ENCODE measurements at regions not wholly inside any gene's neighbourhood (a gene's known extent, or its start where the extent isn't known, plus 50 kb on each side); places are given as distances from the start of the nearest gene placed in this dataset.

DNA sequence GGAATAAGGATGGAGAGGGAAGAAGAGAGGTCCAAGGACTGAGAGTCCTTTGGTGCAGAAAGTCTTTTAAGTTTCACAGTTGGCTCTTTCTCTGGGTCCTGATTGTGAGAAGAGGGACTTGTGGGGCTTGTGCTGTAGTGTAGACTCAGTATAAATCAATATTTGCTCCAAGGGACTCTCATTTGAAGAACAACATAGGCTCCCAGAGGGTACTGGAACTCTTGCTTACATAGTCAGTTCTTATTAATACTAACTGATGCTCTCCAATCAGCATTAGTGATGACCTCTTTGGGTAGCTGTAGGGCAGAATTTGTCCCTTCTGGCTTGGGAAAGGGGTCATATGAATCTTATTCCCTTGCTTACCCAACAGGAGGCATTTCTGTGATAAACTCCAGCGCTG is 62.5 kb upstream of the CXCL14 start:
- intact Hi-C loops (cut with DNase I; ENCODE audit: low total_unique reads), result no loop called here
- 83 to 88% methylated on average over 1 of the region's 1 CpG for WGBS, 2 donors (ENCODE audit: low coverage in 1 of 2)

GRCh38 chr5:135635451-135635850 is 56.7 kb upstream of the CXCL14 start:
- H3K4me1 ChIP-seq, result no peaks in the 10 kb centered on the region
- DNase-seq, result no peak
- in situ Hi-C loops (cut with MboI; ENCODE audit: low pct_ligation_motif_present in 1 of 4, low pct_unique_long_range_greater_than_20kb in 1 of 4, low sequenced_read_pairs in 3 of 4) (no loop called here), intact Hi-C loops (cut with DNase I; ENCODE audit: low total_unique reads) (no loop called here)
- no peak for TF ChIP-seq EP300 (IDR thresholded peaks at IDR 0.05; ENCODE audit: low read depth)
- TF ChIP-seq, protein P1, sequence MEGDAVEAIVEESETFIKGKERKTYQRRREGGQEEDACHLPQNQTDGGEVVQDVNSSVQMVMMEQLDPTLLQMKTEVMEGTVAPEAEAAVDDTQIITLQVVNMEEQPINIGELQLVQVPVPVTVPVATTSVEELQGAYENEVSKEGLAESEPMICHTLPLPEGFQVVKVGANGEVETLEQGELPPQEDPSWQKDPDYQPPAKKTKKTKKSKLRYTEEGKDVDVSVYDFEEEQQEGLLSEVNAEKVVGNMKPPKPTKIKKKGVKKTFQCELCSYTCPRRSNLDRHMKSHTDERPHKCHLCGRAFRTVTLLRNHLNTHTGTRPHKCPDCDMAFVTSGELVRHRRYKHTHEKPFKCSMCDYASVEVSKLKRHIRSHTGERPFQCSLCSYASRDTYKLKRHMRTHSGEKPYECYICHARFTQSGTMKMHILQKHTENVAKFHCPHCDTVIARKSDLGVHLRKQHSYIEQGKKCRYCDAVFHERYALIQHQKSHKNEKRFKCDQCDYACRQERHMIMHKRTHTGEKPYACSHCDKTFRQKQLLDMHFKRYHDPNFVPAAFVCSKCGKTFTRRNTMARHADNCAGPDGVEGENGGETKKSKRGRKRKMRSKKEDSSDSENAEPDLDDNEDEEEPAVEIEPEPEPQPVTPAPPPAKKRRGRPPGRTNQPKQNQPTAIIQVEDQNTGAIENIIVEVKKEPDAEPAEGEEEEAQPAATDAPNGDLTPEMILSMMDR (IDR thresholded peaks at IDR 0.05), result no peak
- TF ChIP-seq POLR2A (IDR thresholded peaks at IDR 0.05), result no peak
- TF ChIP-seq POLR2AphosphoS5 (IDR thresholded peaks at IDR 0.05), result no peak
- no peaks in the 10 kb centered on the region for H3K27me3 ChIP-seq
- H3K4me3 ChIP-seq, result no peak overlapping the region
- H3K36me3 ChIP-seq, result no peaks in the 10 kb centered on the region
- WGBS, 2 donors (ENCODE audit: low coverage in 1 of 2), result 49 to 72% methylated on average over 5 of the region's 5 CpGs
- H3K27ac ChIP-seq, result no peak overlapping the region
- H3K9me3 ChIP-seq, result no peaks in the 10 kb centered on the region

More for the DNA sequence above, 62.5 kb upstream of the CXCL14 start:
- no peak overlapping the region for H3K27ac ChIP-seq
- H3K36me3 ChIP-seq, result no peaks in the 10 kb centered on the region
- no peak for DNase-seq
- in situ Hi-C loops (cut with MboI; ENCODE audit: low pct_ligation_motif_present in 1 of 4, low pct_unique_long_range_greater_than_20kb in 1 of 4, low sequenced_read_pairs in 3 of 4), result no loop called here
- H3K9me3 ChIP-seq, result no peaks in the 10 kb centered on the region
- no peak for TF ChIP-seq EP300 (IDR thresholded peaks at IDR 0.05; ENCODE audit: low read depth)
- no peak for TF ChIP-seq POLR2AphosphoS5 (IDR thresholded peaks at IDR 0.05)
- no peak for TF ChIP-seq POLR2A (IDR thresholded peaks at IDR 0.05)
- TF ChIP-seq, protein P1 (IDR thresholded peaks at IDR 0.05), result no peak
- no peak overlapping the region for H3K4me3 ChIP-seq
- no peaks in the 10 kb centered on the region for H3K27me3 ChIP-seq
- no peaks in the 10 kb centered on the region for H3K4me1 ChIP-seq

DNA sequence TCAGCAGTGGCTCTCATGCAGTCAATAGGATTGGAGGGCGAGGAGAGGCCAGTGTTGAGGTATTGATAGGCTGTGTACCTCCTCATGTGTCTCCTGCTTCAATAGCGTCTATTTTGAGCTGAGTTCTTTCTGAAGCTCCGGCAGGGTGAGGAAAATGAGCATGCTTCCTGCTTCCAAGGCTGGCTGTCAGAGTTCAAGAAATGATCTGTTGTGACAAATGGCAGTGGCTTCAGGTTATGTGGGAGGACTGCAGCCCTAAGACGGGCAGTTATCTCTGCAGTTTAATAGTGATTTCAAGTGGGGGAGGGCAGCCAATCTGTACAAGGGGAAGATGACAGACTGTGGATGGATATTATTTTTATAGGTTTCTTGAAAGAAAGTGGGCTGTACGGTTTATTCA is 54.0 kb upstream of the CXCL14 start:
- DNase-seq, result no peak
- Histone ChIP-seq H3K4me3 (no peak overlapping the region), H3K27me3 (no peaks in the 10 kb centered on the region), H3K4me1 (no peaks in the 10 kb centered on the region), H3K36me3 (no peaks in the 10 kb centered on the region), H3K27ac (no peak overlapping the region), H3K9me3 (no peaks in the 10 kb centered on the region)
- TF ChIP-seq, protein P1 (IDR thresholded peaks at IDR 0.05), result no peak
- no peak for TF ChIP-seq POLR2AphosphoS5 (IDR thresholded peaks at IDR 0.05)
- TF ChIP-seq EP300 (IDR thresholded peaks at IDR 0.05; ENCODE audit: low read depth), result no peak
- no peak for TF ChIP-seq POLR2A (IDR thresholded peaks at IDR 0.05)
- in situ Hi-C loops (cut with MboI; ENCODE audit: low pct_ligation_motif_present in 1 of 4, low pct_unique_long_range_greater_than_20kb in 1 of 4, low sequenced_read_pairs in 3 of 4), result no loop called here
- 76 to 79% methylated on average over 2 to 5 of the region's 5 CpGs for WGBS, 2 donors (ENCODE audit: low coverage in 1 of 2)
- intact Hi-C loops (cut with DNase I; ENCODE audit: low total_unique reads), result no loop called here

DNA sequence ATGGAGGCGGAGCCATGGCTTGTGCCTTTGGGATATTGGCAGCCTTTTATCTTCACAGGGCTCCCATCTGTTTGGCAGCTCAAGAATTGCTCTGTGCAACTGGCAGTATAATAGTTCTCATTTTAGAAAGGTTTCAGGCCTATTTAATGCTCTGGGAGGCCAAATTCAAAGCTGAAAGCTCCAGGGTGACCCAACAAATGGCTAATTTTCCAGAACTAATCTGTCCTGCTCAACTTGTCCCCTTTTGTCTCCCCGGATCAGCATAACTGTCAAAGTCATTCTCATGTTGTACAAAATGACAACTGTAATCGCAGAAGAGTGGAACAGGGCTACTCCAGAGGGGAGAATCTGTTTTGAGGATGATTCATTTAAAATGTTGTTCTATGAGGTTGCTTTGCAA is 52.6 kb upstream of the CXCL14 start:
- in situ Hi-C loops (cut with MboI; ENCODE audit: low pct_ligation_motif_present in 1 of 4, low pct_unique_long_range_greater_than_20kb in 1 of 4, low sequenced_read_pairs in 3 of 4) (no loop called here), intact Hi-C loops (cut with DNase I; ENCODE audit: low total_unique reads) (no loop called here)
- Histone ChIP-seq H3K27ac (no peak overlapping the region), H3K4me1 (no peaks in the 10 kb centered on the region), H3K27me3 (no peaks in the 10 kb centered on the region), H3K4me3 (no peak overlapping the region), H3K9me3 (no peaks in the 10 kb centered on the region), H3K36me3 (no peaks in the 10 kb centered on the region)
- no peak for DNase-seq
- TF ChIP-seq, protein P1 (IDR thresholded peaks at IDR 0.05), result no peak
- TF ChIP-seq POLR2A (IDR thresholded peaks at IDR 0.05), result no peak
- no peak for TF ChIP-seq EP300 (IDR thresholded peaks at IDR 0.05; ENCODE audit: low read depth)
- TF ChIP-seq POLR2AphosphoS5 (IDR thresholded peaks at IDR 0.05), result no peak
- 66 to 80% methylated on average over 1 to 3 of the region's 3 CpGs for WGBS, 2 donors (ENCODE audit: low coverage in 1 of 2)
